ENCODE measurements at regions not wholly inside any gene's neighbourhood (a gene's known extent, or its start where the extent isn't known, plus 50 kb on each side); places are given as distances from the start of the nearest gene placed in this dataset.

GRCh38 chr20:62566771-62567170 is 75.5 kb upstream of the SLCO4A1 start:
- Histone ChIP-seq H3K4me3 (ENCODE audit: low read length, poor library complexity, severe bottlenecking) (no peak overlapping the region), H3K9ac (ENCODE audit: low read depth, low read length, poor library complexity, severe bottlenecking) (no peak overlapping the region), H3K36me3 (ENCODE audit: insufficient read depth, low read length) (no peaks in the 10 kb centered on the region), H4K20me1 (ENCODE audit: insufficient read depth, low read length, poor library complexity, severe bottlenecking) (no peaks in the 10 kb centered on the region), H3K9me2 (replicated peaks; ENCODE audit: low read depth, low read length) (no peaks in the 10 kb centered on the region), H3K27me3 (ENCODE audit: insufficient read depth, low read length, poor library complexity, severe bottlenecking) (no peaks in the 10 kb centered on the region), H3K9me3 (ENCODE audit: insufficient read depth, low read depth, low read length) (no peaks in the 10 kb centered on the region), H3K79me2 (ENCODE audit: insufficient read depth, low read length) (no peaks in the 10 kb centered on the region), H2AFZ (ENCODE audit: low read length) (no peak overlapping the region), H3F3A (ENCODE audit: low read depth) (no peaks in the 10 kb centered on the region), H3K4me2 (ENCODE audit: low read depth, low read length, poor library complexity, severe bottlenecking) (no peak overlapping the region), H3K4me1 (ENCODE audit: insufficient read depth, low read length, poor library complexity, severe bottlenecking) (peaks cover 3% of the 10 kb centered on the region)
- TF ChIP-seq CTCF (conservative IDR thresholded peaks at IDR 0.05; ENCODE audit: low read length) (no peak), EZH2phosphoT487 (IDR thresholded peaks at IDR 0.05; ENCODE audit: borderline replicate concordance) (no peak)

- Histone ChIP-seq H3K9me3 (ENCODE audit: insufficient read depth, low read depth, low read length) (no peaks in the 10 kb centered on the region), H3K27me3 (ENCODE audit: insufficient read depth, low read length, poor library complexity, severe bottlenecking) (no peaks in the 10 kb centered on the region), H3K9me2 (replicated peaks; ENCODE audit: low read depth, low read length) (no peaks in the 10 kb centered on the region), H4K20me1 (ENCODE audit: insufficient read depth, low read length, poor library complexity, severe bottlenecking) (no peaks in the 10 kb centered on the region), H3K4me3 (ENCODE audit: low read length, poor library complexity, severe bottlenecking) (no peak overlapping the region), H3K4me2 (ENCODE audit: low read depth, low read length, poor library complexity, severe bottlenecking) (no peak overlapping the region), H3K36me3 (ENCODE audit: insufficient read depth, low read length) (no peaks in the 10 kb centered on the region), H3F3A (ENCODE audit: low read depth) (no peaks in the 10 kb centered on the region), H3K4me1 (ENCODE audit: insufficient read depth, low read length, poor library complexity, severe bottlenecking) (peaks cover 5% of the 10 kb centered on the region), H3K9ac (ENCODE audit: low read depth, low read length, poor library complexity, severe bottlenecking) (no peak overlapping the region), H3K79me2 (ENCODE audit: insufficient read depth, low read length) (no peaks in the 10 kb centered on the region), H2AFZ (ENCODE audit: low read length) (no peak overlapping the region)
- no peak for TF ChIP-seq CTCF (conservative IDR thresholded peaks at IDR 0.05; ENCODE audit: low read length)
- no peak for TF ChIP-seq EZH2phosphoT487 (IDR thresholded peaks at IDR 0.05; ENCODE audit: borderline replicate concordance)
Observed at GRCh38 chr20:62567246-62568044, 74.9 kb upstream of the SLCO4A1 start.

GRCh38 chr20:62568045-62568389 is 74.3 kb upstream of the SLCO4A1 start:
- Histone ChIP-seq H3K36me3 (ENCODE audit: insufficient read depth, low read length) (no peaks in the 10 kb centered on the region), H3K4me1 (ENCODE audit: insufficient read depth, low read length, poor library complexity, severe bottlenecking) (peaks cover 5% of the 10 kb centered on the region), H3K9me2 (replicated peaks; ENCODE audit: low read depth, low read length) (no peaks in the 10 kb centered on the region), H4K20me1 (ENCODE audit: insufficient read depth, low read length, poor library complexity, severe bottlenecking) (no peaks in the 10 kb centered on the region), H3F3A (ENCODE audit: low read depth) (no peaks in the 10 kb centered on the region), H3K9ac (ENCODE audit: low read depth, low read length, poor library complexity, severe bottlenecking) (no peak overlapping the region), H3K9me3 (ENCODE audit: insufficient read depth, low read depth, low read length) (no peaks in the 10 kb centered on the region), H3K4me2 (ENCODE audit: low read depth, low read length, poor library complexity, severe bottlenecking) (no peak overlapping the region), H3K27me3 (ENCODE audit: insufficient read depth, low read length, poor library complexity, severe bottlenecking) (no peaks in the 10 kb centered on the region), H3K79me2 (ENCODE audit: insufficient read depth, low read length) (no peaks in the 10 kb centered on the region), H2AFZ (ENCODE audit: low read length) (no peak overlapping the region), H3K4me3 (ENCODE audit: low read length, poor library complexity, severe bottlenecking) (no peak overlapping the region)
- TF ChIP-seq EZH2phosphoT487 (IDR thresholded peaks at IDR 0.05; ENCODE audit: borderline replicate concordance) = no peak
- TF ChIP-seq CTCF (conservative IDR thresholded peaks at IDR 0.05; ENCODE audit: low read length) = no peak
